ENCODE measurements at regions not wholly inside any gene's neighbourhood (a gene's known extent, or its start where the extent isn't known, plus 50 kb on each side); places are given as distances from the start of the nearest gene placed in this dataset.

DNA sequence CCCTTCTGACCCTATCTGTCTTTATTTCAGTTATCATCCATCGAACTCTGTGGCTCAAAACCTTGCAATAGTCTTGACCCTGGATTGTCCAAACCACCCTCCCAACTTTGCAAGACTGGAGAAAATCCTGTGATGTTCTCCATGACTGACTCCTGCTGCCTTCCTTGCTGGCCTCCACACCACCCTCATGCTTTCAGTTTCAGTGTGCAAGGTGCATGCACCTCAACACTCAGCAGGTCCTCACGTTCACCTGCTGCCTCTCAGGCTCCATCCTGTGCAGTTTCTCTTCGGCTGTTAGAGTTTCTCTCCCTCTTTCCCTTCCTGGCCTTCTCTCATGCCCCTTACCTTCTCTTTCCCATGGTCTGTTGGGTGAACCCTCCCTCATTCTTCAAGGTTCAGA is 59.4 kb upstream of the ASIC2 start:
- DNase-seq (ENCODE audit: low spot score), result no peak

- DNase-seq (ENCODE audit: low spot score), result no peak
Observed at GRCh38 chr17:33356266-33356665, 63.2 kb upstream of the ASIC2 start.

- no peak for DNase-seq (ENCODE audit: low spot score)
Observed at GRCh38 chr17:33363475-33363874, 70.4 kb upstream of the ASIC2 start.

DNA sequence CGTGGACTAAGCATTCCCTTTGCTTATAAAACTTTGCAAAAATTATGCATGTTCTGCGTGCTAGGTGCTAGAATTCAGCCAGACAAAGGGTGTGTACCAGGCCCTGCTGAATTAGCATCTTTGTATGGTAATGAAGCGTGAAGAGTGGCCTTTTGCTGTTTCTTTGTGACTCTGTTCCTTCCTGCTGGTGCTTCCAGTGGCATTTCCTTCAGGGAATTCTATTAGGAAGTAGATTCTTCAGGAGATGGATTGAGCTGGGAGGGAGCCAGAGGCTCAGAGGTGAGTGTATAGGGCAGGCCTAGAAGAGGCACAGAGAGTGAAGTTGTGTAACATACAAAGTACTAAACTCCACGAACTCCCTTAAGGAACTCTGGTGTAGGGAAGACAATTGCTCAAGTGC is 73.9 kb upstream of the ASIC2 start:
- no peak for DNase-seq (ENCODE audit: low spot score)

GRCh38 chr17:33369149-33369548 is 76.1 kb upstream of the ASIC2 start:
- no peak for DNase-seq (ENCODE audit: low spot score)

DNA sequence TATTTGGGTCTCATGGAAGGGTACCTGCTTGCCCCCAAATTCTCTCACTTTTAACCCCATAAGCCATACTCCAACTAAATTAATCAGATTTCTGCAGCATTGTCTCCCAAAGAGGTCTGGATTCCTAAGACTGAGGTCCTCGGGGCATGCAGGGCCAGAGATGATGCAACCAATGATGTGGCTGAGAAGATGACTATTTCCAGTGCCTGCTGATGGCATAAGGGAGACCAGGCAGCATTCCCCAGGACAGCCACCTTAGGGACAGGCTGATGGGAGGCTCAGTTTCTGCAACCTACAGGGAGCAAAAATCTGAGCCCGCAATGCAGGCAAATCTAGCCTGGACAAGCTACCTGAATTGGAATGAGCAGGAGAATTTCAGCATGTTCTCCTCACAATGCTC is 76.8 kb upstream of the ASIC2 start:
- DNase-seq (ENCODE audit: low spot score), result no peak

GRCh38 chr17:33370401-33370800 is 77.3 kb upstream of the ASIC2 start:
- peak; percentile 62 for DNase-seq (ENCODE audit: low spot score)

DNA sequence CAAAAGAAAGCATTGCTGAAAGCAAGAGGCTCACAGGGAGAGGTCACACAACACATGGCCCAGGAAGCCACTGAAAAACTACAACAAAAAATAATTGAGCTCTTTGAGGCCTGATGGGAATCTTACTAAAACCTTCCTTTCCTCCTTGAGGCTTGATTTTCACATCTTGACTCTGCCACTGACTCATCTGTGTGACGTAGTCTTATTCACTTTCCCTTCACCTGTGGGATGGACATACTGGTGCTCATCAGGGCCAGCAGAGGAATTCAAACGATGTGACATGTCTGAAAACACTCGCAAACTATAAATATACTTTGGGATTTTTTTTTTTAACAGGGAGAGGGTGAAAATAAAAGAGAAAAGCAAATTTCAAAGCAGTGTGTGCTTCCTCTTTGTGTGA is 78.3 kb upstream of the ASIC2 start:
- no peak for DNase-seq (ENCODE audit: low spot score)

DNA sequence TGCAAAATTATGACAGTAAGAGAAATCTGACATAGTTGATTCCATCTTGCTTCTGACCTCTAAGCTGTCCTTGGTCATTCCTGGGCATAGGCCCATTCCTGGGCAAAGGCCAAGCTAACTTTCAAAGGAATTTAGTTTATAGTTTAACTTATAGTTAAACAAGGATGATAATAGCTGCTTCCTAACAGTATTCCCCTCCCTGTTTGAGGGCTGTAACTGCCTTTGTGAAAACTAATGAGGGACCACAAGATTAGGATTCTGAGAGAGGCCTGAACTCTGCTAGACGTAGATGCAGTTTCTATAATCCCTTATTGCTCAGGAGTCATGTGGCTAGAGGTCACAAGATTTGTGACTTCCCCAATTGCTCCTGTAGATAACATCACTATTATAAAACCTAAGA is 80.2 kb upstream of the ASIC2 start:
- no peak for DNase-seq (ENCODE audit: low spot score)

DNA sequence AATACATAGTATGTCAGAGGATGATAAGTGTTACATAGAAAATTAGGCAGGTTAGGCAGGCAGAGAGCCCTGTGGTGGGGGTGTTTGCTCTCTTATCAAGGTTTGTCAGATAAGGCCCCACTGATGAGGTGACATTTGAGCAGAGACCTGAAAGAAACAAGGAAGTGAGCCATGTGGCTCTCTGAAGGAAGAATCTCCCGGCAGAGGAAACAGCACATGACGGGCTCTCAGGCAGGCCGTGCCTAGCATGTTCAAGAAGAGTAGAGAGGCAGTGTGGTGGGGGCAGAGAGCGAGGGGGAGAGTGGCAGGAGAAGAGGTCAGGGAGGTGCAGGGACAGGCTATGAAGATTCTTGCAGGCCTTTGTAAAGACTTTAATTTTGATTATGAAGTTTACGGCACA is 82.0 kb upstream of the ASIC2 start:
- DNase-seq (ENCODE audit: low spot score), result no peak

DNA sequence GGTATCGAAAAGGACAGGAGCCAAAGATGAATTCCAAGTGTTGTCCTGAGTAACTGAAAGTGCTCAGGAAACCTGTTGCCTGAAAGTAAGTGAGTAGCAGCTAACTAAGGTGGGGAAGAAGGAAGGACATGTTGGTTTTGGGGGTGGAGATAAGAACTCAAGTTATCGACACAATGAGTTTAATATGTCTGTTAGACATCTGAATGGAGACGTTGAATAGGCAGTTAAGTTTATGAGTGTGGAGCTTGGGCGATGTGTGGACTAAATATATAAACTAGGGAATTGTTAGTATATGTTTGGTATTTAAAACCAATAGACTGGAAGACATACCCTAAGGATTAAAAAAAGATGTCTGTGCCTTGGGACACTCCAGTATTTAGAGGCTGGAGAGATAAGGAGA is 82.7 kb upstream of the ASIC2 start:
- DNase-seq (ENCODE audit: low spot score), result no peak

DNA sequence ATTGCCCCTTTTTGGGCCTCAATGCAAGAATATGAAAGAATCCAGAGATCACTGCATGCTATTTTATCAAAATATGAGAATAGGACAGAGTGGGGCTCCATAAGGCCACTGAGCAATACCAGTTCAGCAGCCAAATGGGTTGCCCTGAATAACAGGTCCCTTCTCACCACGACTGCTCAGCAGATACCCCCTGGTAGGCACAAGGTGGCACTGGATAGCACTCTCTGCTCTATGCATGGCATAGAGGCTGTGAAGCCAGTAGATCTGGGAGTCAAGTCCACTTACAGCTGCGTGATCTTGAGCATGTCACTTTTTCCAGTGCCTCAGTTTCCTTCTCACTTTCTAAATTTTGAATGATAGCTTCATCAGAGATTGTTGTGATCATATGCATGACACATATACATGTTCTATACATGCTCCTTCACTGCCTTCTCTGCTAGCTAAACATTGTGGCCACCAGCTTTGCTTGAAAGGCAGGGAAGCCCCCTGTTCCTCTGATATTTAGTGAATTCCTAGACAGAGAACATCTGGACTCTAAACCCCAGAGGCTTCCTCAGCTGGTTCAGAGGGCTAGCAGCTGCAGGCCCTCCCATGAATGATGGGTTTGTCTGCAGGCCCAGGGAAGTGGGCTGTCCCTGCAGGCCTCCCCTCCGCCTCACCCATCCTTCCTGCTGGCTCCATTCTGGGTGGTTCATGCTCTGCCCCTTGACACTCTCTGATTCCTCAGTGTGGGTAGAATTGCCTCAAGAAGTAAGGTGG is 84.9 kb upstream of the ASIC2 start:
- no peak for DNase-seq (ENCODE audit: low spot score)

GRCh38 chr17:33381201-33381600 is 88.1 kb upstream of the ASIC2 start:
- DNase-seq (ENCODE audit: low spot score), result peak; percentile 40

DNA sequence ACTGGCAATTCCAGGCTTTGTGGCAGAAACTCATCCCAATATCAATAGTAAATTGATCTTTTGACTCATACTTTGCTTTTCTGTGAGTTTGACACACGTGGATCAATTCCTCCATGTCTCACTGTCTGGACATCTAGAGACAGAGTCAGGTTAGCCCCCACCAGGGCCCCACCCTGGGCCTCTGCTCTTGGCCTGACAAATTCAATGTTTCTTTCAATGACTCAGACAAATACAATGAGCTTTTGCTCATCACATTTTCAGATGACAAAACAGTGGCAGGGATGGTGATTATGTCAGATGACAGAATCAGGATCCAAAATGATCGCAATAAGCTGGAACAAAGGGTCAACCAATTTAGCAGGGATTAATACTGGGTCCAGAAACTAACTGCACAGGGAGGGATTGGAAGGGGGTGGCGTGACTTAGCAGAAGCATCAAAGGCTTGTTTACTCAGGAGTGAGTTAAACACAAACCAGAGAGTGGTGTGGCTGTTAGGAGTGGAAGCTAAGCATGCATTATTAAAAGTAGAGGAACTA is 90.5 kb upstream of the ASIC2 start:
- DNase-seq (ENCODE audit: low spot score), result no peak

- DNase-seq (ENCODE audit: low spot score), result peak; percentile 69
Observed at GRCh38 chr17:33385133-33385532, 92.0 kb upstream of the ASIC2 start.

DNA sequence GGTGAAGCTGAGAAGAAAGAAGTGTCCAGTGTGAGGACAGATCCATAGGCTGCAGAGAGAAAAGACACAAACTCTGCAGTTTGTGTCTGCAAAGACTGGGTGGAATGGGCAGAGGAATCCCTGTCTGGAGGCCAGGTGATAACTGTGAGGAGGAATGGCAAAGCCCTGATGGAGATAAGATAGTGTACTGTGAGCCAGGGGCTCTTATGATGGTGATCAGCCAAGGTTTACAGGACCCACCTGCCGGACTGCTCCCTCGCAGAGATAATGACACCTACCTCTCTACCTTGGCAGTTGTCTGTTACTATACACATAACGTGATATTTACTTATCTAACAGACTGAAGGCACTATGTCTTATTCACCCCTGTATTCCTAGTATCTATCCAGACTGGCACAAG is 92.6 kb upstream of the ASIC2 start:
- no peak for DNase-seq (ENCODE audit: low spot score)

DNA sequence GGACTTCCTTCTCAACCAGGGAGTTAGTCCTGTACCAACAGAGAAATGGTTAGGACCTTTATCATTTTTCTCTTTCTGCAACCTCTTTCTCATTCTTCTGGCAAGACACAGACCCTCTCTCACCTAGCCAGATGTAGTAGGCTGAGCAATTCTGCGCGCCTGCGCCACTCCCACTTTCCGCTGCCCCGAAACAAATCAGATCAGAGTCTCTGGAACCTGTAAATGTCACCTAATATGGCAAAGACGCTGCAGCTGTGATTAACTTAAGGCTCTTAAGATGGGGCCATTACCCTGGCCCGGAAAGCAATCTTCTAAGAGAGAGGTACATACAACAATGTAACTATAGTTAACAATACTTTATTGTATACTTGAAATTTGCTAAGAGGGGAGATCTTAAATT is 94.3 kb upstream of the ASIC2 start:
- no peak for DNase-seq (ENCODE audit: low spot score)

DNA sequence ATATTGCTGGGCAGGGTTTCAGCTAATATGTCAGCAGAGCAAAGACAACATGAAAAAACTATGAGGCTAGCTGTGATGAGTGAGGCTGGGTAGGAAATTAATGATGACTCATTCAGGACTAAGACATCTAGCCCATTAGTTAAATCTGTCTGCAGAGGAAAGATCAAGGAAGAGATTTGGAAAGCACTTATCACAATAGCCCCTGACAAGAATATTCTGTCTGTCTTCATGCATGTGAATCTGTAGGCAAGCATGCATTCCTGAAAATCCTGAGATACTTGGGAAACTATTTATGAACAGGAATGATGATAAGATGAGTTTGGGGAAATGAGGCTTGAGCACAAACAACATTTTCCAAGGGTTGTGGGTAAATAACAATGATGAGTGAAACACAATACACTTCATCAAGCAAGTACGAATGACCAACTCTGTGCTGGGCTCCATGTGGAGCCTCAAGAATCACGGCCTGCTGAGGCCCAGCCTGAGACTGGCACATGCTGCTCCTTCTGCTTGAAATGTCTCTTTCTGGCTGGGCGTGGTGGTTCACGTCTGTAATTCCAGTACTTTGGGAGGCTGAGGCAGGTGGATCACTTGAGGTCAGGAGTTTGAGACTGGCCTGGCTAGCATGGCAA is 96.5 kb upstream of the ASIC2 start:
- DNase-seq (ENCODE audit: low spot score), result no peak

DNA sequence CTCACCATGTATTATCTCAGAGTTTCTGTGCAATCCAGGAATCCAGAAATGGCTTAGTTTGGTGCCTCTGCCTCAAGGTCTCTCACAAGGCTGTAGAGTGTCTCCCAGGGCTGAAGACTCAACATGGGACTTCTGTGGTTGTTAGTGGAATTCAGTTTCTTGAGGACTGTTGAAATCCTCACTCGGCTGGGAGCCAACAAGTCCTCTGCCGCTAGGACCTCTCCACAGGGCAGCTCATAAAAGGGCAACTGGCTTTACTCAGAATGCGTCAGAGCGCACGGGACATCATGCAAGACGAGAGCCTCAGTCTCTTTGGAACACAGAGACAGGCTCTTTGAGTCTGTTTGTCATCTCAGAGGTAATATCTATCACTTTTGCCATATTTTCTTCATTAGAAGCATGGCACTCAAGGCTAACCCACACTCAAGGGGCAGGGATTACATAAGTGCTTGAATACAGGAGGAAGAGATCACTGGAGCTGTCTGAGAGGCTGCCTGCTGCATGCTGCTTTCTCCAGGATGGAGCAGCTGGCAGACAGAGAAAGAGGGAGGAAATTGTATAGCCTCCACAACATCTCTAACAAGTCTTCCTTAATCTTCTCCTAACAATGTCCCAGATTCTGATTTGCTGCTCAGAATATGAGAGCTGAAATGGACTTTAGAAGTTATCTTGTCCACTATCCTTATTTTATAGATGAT is 97.5 kb upstream of the ASIC2 start:
- DNase-seq (ENCODE audit: low spot score), result no peak

- no peak for DNase-seq (ENCODE audit: low spot score)
Observed at GRCh38 chr17:33396818-33397217, 103.7 kb upstream of the ASIC2 start.

DNA sequence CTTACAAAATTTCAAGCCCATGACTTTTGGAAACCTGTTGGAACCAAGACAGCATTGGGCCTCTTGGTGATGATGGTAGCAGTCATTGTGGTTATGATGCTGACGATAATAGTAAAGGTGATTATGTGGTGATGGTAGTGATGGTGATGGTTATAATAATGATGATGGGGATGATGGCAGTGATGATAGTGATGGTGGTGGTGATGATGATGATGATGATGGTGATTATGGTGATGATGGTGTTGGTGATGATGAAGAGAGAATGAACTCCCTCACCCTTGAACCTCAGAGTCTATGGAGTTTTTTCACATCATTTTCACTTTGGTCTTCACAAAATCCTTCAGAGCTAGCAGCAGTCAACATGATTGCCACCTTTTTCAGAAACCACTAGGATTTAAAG is 105.3 kb upstream of the ASIC2 start:
- DNase-seq (ENCODE audit: low spot score), result no peak

DNA sequence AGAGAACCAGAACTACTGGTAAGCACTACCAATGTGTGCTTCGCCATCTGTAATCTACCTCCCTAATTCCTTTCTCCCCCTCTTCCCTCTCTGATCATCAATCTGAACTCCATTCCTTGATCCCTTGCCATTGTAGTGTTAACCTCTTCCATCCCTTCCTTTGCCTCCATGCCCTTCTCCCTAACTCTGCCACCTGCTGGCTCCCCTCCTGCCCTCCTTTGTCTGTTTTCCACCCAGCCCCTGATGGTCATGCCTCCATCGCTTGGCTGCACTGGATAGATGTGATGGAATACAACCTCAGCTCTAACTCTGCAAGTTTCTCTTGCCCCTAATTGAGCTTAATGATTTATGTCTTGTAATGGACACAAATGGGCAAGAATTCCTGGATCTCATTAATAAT is 108.2 kb upstream of the ASIC2 start:
- no peak for DNase-seq (ENCODE audit: low spot score)

DNA sequence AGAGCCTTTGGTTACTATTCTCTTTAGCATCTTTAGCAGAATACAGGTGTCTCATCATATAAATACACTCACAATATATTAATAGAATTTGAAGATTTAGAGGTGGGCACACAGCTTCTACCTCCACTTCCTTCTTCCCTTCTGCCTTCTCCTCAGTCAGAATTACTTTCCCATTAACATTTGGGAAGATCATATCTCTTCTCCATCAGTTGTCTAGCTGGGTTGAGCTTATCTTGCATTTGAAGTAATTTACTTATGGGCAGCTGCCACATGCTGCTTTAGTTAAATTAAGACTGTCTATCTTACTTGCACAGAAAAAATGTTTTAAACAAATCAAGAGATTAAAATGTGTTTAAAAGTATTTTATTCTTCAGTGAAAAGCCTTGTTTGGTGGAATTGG is 110.1 kb upstream of the ASIC2 start:
- DNase-seq (ENCODE audit: low spot score), result no peak
